Sigmoid colon (tissue), 3 donors: ENCODE measurements at regions not wholly inside any gene's neighbourhood (a gene's known extent, or its start where the extent isn't known, plus 50 kb on each side); places are given as distances from the start of the nearest gene placed in this dataset.
"Not testable (repeated sequence)": the region's sequence is repeated elsewhere in the genome, so short reads cannot be mapped to it uniquely, and the experiment has no call there.

ENCODE experiments used
- CTCF ChIP-seq, 4 experiments: fragments of 450-650 bp in 3 of 4; fragments of 200-600 bp in 1 of 4; IDR thresholded peaks; one replicate each; pipeline ENCODE4 v1.5.1; 2016 to 2019; ENCODE audit warnings: antibody characterized with exemption in 4 of 4, mild to moderate bottlenecking in 3 of 4, moderate library complexity in 2 of 4
- POLR2A ChIP-seq, 2 donors: fragments of 450-650 bp; IDR thresholded peaks; one replicate each; pipeline ENCODE4 v1.6.1; 2016; ENCODE audit warnings: antibody characterized with exemption in 2 of 2, mild to moderate bottlenecking in 2 of 2, moderate library complexity in 2 of 2

GRCh38 chr1:194858811-194859480 lies 1672.5 kb upstream of the B3GALT2 start:
- TF ChIP-seq CTCF, POLR2A (IDR thresholded peaks at IDR 0.05): not testable (repeated sequence)
